OCI-LY3 (cell line): ENCODE measurements at regions not wholly inside any gene's neighbourhood (a gene's known extent, or its start where the extent isn't known, plus 50 kb on each side); places are given as distances from the start of the nearest gene placed in this dataset.

Experiments
- EZH2phosphoT487 ChIP-seq: fragments of 200-600 bp; shearing (Covaris generic); IDR thresholded peaks from 2 replicates; pipeline ENCODE4 v1.6.1; 2018; ENCODE audit warnings: antibody characterized with exemption, mixed run types, low read depth
- TF ChIP-seq, protein P1 (sequence below): fragments of 200-600, 300-600 bp; sonication (generic); IDR thresholded peaks from 2 replicates; pipeline ENCODE4 v1.5.1; 2014; ENCODE audit warnings: antibody characterized with exemption, low read length, low read depth

DNA sequence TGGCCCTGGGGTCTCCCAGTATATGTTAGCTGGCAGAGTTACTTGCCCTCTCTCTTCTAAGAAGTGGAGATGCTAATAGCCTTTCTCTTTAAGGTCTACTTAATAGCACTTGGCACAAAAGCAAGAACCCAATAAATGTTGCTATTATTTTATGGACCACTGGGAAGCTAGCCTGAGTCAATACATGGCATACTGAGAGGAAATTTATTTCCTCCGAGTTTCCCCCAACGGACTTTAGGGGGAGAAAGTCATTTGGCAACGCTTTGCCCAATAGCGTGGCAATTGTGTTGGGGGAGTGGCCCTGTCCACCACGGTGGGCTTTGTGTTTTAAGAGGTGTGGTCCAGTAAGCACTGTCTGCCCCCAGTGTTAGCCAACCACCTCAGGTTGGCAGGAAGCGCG is 87.4 kb upstream of the SMNDC1 start:
- TF ChIP-seq, protein P1, sequence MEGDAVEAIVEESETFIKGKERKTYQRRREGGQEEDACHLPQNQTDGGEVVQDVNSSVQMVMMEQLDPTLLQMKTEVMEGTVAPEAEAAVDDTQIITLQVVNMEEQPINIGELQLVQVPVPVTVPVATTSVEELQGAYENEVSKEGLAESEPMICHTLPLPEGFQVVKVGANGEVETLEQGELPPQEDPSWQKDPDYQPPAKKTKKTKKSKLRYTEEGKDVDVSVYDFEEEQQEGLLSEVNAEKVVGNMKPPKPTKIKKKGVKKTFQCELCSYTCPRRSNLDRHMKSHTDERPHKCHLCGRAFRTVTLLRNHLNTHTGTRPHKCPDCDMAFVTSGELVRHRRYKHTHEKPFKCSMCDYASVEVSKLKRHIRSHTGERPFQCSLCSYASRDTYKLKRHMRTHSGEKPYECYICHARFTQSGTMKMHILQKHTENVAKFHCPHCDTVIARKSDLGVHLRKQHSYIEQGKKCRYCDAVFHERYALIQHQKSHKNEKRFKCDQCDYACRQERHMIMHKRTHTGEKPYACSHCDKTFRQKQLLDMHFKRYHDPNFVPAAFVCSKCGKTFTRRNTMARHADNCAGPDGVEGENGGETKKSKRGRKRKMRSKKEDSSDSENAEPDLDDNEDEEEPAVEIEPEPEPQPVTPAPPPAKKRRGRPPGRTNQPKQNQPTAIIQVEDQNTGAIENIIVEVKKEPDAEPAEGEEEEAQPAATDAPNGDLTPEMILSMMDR, result no peak
- no peak for TF ChIP-seq EZH2phosphoT487
